Lower leg skin (tissue), 4 donors: ENCODE measurements at regions not wholly inside any gene's neighbourhood (a gene's known extent, or its start where the extent isn't known, plus 50 kb on each side); places are given as distances from the start of the nearest gene placed in this dataset.

Source experiments
- DNase-seq, 2 donors: peaks; one replicate each; pipeline ENCODE4 v3.0.0-alpha.2; 2019; ENCODE audit warnings: low spot score in 2 of 2
- H3K4me3 ChIP-seq: fragments of 200-600 bp; sonication (generic); 2 replicates; pipeline ENCODE4 v1.5.1; 2017; ENCODE audit warnings: mild to moderate bottlenecking, low read depth; ENCODE audit not compliant: poor library complexity, severe bottlenecking
- CTCF ChIP-seq, 3 donors: fragments of 450-650 bp; IDR thresholded peaks; one replicate each; pipeline ENCODE4 v1.5.1; 2016; ENCODE audit warnings: antibody characterized with exemption in 3 of 3, mild to moderate bottlenecking in 3 of 3, moderate library complexity in 2 of 3
- POLR2A ChIP-seq, 2 donors: fragments of 450-650 bp; IDR thresholded peaks; one replicate each; pipeline ENCODE4 v1.6.1; 2016 to 2017; ENCODE audit warnings: antibody characterized with exemption in 2 of 2, mild to moderate bottlenecking in 1 of 2, moderate library complexity in 1 of 2
- WGBS, 2 donors: methylation state at CpG; one replicate each; pipeline ENCODE4 v1.1.5; 2018; 5-methylcytosine and 5-hydroxymethylcytosine counted together
- intact Hi-C: fragments of 100-400 bp; cut with DNase I; formaldehyde crosslinking; loops from one replicate; pipeline ENCODE4 v1.15.0; 2023; ENCODE audit warnings: low total_unique reads

DNA sequence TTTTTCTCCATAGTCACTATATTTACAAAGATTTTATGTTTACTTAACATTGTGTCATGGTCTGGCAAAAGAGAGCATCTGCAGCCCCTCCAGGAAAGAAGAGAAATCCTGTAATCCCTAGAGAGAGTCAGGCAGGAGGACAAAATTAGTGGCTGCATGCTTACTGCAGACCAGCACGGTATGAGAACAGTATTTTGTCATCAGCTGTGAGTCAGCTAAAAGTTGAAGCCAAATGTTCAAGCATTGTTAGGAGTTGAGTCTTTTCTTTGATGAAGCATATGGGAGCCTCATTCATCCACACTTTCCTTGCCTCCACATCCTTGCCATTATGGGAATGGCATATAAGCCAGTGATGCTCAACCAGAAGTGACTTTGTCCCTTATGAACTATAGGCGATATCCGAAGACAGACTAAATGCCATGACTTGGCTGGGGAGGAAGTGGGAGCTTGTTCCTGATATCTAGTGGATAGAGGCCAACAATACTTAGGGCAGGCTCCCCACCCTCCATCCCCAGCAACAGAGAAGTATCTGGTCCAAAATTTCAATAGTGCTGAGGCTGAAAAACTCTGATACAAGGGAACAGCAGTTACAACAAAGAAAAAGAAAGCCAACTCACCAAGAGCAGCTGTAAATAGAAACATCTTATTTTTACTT is 112.0 kb upstream of the OR5AK2 start:
- no peak overlapping the region for H3K4me3 ChIP-seq
- WGBS, 2 donors, result 42 to 62% methylated on average over 3 of the region's 3 CpGs
- DNase-seq, result peak in 1 of 2 donors; percentile 21
- no peak for TF ChIP-seq CTCF (IDR thresholded peaks at IDR 0.05)
- no peak for TF ChIP-seq POLR2A (IDR thresholded peaks at IDR 0.05)
- intact Hi-C loops, result no loop called here

DNA sequence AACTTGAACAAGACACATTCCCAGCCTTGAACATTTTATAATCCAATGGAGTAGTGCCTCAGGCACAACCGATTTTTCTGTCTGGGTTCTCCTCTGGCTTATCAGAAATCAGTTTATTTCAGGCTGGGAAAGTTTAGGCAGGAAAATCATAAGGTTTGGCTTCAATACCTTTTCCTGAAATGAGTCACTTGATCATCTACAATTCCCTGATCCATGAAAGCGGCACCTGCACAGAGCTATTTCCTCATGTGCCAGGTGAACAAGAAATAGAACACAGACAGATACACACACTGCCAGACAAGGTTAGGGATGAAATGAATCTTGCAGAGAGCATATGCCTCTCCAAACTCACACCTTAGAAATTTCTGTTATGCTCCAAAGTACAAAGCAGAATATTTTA is 106.7 kb upstream of the OR9G4 start:
- 47 to 55% methylated on average over 2 of the region's 2 CpGs for WGBS, 2 donors
- DNase-seq, result no peak
- intact Hi-C loops, result loop anchor here (10.0 kb wide), 1 partner anchor 250 kb away; no protein-coding TSS in a partner anchor
- no peak overlapping the region for H3K4me3 ChIP-seq
- TF ChIP-seq CTCF (IDR thresholded peaks at IDR 0.05), result no peak
- no peak for TF ChIP-seq POLR2A (IDR thresholded peaks at IDR 0.05)

DNA sequence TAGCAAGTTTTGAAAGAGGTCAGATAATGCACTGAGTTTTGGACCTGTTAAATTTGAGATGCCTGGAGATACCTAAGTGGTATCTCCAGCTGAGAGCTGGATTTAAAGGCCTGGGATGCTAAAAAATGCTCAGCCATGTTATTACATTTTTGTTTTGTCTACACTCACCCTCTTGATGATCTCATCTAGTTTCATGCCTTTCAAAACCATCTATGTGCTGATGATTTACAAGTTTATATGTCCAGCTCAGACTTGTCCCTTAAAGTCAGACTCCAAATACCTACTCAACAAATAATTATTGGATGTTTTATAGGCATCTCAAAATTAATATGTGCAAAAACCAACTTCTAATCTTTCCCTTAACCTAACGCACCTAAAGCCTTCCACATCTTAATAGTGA is 103.6 kb upstream of the OR9G4 start:
- 84 to 89% methylated on average over 1 of the region's 1 CpG for WGBS, 2 donors
- intact Hi-C loops, result loop anchor here (10.0 kb wide), 1 partner anchor 253 kb away; no protein-coding TSS in a partner anchor
- no peak for TF ChIP-seq CTCF (IDR thresholded peaks at IDR 0.05)
- TF ChIP-seq POLR2A (IDR thresholded peaks at IDR 0.05), result no peak
- no peak for DNase-seq
- H3K4me3 ChIP-seq, result no peak overlapping the region

GRCh38 chr11:56849852-56850251 is 101.4 kb upstream of the OR9G4 start:
- WGBS, 2 donors, result 45 to 74% methylated on average over 2 of the region's 2 CpGs
- H3K4me3 ChIP-seq, result no peak overlapping the region
- intact Hi-C loops, result loop anchor here (10.0 kb wide), 1 partner anchor 255 kb away; no protein-coding TSS in a partner anchor
- no peak for DNase-seq
- no peak for TF ChIP-seq POLR2A (IDR thresholded peaks at IDR 0.05)

GRCh38 chr11:56849250-56849649 is 100.8 kb upstream of the OR9G4 start:
- intact Hi-C loops, result no loop called here
- TF ChIP-seq POLR2A (IDR thresholded peaks at IDR 0.05) (no peak), CTCF (IDR thresholded peaks at IDR 0.05) (no peak)
- DNase-seq, result no peak
- no peak overlapping the region for H3K4me3 ChIP-seq

DNA sequence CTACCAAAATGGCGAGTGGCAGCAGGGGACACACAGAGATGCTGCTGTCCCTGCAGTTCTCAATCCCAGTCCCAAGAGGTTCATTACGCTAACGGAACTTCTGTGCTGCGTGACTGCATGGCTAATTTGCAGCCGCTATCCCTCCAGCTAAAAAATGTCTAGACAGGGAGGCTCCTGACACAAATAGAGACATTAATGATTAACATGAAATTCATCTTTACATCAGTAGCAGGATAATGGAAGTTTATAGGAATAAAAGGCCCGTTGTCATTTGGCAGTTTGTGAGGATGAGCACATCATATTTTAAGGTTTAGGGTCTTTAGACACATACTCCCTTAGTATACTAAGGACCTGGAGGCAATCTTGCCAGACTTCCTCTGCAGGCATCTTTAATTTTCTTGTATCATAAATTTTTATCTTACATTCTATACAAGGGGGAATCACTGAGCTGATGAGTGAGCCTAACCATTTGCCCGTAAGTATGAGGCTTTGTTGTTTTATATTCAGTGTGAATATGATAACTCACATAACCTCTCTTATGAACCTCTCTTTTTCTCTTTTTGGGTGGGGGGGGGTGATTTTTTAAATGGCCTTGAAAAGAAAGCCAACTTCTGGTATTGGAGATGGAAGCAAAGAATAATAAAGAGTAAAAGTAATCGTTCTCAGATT is 99.8 kb upstream of the OR9G4 start:
- WGBS, 2 donors, result 74 to 75% methylated on average over 8 of the region's 8 CpGs
- intact Hi-C loops, result no loop called here
- DNase-seq, result no peak
- H3K4me3 ChIP-seq, result no peak overlapping the region
- TF ChIP-seq CTCF (IDR thresholded peaks at IDR 0.05), result no peak
- no peak for TF ChIP-seq POLR2A (IDR thresholded peaks at IDR 0.05)
